GM08714 (cell line): ENCODE measurements at regions not wholly inside any gene's neighbourhood (a gene's known extent, or its start where the extent isn't known, plus 50 kb on each side); places are given as distances from the start of the nearest gene placed in this dataset.

Source experiments
- H3K4me3 ChIP-seq: fragments of 200-500 bp; sonication (Bioruptor generic); 2 replicates; pipeline ENCODE4 v1.5.1; 2014; ENCODE audit warnings: mild to moderate bottlenecking, low read length, inconsistent platforms
- ZNF274 ChIP-seq: IDR thresholded peaks from 2 replicates; pipeline ENCODE4 v1.6.1; 2012; ENCODE audit warnings: mild to moderate bottlenecking, low read depth, low read length

DNA sequence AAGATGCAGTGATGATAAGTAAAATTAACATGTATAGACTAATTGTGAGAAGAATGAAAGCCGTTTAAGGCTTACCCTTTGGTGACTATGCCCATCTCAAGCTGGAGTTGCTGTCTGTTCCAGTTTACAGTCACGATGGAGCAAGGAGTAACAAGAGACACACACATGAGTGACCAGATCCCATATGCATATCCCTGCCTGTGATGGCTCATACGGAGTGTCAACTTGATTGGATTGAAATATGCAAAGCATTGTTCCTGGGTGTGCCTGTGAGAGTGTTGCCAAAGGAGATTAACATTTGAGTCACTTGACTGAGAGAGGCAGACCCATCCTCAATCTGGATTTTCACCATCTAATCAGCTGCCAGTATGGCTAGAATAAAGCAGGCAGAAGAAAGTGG, 786.8 kb downstream of the FAM181B start:
- TF ChIP-seq ZNF274: no peak
- no peak overlapping the region for H3K4me3 ChIP-seq

DNA sequence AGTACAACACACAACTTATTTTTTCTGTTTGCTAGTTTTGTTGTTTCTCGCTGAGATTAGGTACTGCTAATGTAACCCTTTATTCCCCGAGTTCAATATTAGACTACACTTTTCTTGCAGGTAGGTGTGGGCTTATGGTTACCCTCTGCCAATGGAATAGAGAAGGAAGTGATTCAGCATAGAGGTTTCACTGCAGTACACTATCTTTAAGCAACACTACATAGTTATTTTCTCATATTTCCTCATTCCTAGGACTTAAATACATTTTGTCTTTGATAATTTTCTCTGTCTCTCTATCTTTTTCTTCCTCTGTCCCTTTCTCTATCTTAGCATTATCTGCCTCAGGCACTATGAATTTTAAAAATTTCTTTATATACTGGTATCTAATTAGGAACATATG, 791.0 kb downstream of the FAM181B start:
- no peak for TF ChIP-seq ZNF274
- H3K4me3 ChIP-seq: no peak overlapping the region

DNA sequence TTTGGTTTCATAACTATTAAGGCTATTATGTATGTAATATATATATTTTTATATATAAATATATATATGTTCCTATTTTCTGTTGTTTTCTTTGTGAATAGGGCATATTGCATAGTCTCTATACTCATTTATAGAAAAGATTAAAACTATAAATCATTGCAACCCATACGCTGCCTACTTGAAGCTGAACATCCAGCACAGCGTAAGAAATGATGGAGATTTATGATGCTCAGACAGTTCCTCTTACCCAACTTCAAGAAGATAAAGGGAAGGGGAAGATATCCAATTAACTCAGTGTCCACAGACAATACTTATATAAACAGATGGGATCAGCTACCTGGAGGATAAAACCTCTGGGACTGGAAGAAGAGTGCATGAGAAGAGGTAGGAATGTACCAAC, 791.7 kb downstream of the FAM181B start:
- TF ChIP-seq ZNF274: no peak
- H3K4me3 ChIP-seq: no peak overlapping the region

DNA sequence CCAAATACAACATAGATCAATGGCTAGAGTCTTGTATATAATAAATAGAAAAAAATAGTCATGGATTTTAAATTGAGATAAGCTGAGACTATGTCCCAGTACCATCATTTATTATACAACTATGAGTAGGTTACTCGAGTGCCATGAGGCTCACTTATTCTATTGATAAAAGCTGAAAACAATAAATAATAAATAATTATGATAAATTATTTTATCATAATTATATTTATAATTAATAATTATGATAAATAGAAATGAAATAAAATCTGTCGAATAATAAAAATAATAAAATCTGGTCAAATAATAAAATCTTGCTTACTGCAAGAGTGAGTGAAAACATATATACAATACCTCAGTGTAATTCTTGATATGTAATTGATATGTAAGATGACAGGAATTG, 801.4 kb downstream of the FAM181B start:
- H3K4me3 ChIP-seq: no peak overlapping the region
- TF ChIP-seq ZNF274: no peak

DNA sequence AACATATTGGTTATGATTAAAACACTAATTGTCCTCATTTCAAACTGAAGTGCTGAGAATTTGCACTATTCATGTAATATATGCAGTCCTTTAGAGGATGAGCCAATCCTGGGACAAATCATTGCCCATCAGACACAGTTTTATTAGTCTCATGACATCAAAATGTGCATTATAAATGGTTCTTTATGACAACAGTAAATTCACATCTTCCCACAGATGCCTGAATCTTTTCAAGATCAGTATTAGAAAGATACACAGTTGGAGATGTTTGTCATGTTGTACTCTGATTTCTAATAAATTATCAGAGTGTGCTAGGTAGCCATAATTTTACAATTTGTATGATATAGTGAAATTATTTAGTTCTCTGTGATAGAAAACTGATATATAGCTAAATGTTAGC, 813.5 kb downstream of the FAM181B start:
- H3K4me3 ChIP-seq: no peak overlapping the region
- TF ChIP-seq ZNF274: no peak

DNA sequence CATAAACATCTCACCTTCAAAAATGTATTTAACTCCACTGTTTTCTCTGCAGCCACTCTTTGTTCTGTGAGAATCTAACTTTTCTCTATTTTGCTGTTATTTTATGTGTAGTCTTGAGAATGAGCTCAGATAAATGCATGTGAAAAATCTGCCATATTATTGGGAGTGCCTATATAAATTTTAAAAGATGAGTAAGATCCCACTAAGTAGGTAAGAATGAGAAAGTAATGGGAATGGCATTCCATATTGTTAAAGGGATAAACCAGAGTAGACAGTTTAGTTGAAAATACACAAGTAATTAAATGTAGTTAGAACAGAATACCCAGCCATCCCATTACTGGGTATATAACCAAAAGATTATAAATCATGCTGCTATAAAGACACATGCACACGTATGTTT, 817.2 kb downstream of the FAM181B start:
- no peak for TF ChIP-seq ZNF274

DNA sequence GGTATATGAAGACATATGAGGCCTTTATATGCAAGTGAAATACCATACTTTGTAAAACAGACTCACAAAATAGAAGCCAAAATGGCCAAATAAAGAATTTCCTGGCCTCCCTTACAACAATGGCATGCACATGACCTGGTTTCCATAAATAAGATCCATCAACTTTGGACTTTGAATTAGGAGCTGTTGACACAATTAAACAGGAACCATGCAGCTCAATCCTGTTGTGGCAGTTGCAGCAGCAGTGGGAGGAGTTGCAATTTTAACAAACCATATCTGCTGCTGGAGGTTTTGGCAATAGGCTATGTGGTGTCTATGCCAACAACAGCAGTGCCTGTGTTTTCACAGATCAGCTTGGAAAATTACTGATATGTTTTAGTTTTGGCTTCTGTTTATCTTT, 818.6 kb downstream of the FAM181B start:
- no peak for TF ChIP-seq ZNF274
- no peak overlapping the region for H3K4me3 ChIP-seq

More for the DNA sequence above, 817.2 kb downstream of the FAM181B start:
- H3K4me3 ChIP-seq: no peak overlapping the region

DNA sequence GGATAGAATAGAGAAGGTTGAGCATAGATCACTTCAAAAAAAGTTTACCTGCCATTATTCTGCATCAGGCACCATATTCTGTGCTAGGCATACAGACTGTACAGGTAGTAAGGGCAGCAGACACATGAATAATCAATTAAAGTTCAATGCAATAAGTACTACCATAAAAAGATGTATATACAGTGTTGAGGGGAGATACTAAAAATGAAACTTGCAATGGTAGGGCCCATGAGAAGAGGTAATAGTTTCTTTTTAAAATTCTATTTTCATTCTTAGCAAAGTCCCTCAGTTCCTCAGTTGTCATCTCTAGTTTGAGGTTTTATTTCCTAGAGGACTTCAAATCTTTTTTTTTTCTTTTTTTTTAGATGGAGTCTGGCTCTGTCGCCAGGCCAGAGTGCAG, 819.9 kb downstream of the FAM181B start:
- no peak overlapping the region for H3K4me3 ChIP-seq
- TF ChIP-seq ZNF274: no peak

DNA sequence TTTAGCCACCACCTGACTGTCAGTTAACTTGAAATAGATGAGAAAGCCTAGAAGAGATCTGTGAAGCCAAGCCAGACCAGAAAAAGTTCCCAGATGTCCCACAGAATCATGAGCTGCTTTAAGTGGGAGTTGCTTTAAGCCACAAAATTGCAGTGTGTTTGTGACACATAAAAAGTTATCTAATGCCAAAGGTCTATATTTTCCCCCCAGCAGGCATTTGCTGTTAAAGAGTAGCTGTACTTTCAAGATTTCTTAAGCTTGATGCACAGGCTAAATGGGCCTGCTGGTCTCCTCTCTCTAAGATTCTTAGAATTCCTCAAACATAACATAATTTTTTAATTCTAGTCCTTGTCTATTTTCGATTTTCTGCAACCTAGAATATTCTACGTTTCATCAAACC, 825.7 kb downstream of the FAM181B start:
- no peak overlapping the region for H3K4me3 ChIP-seq
- TF ChIP-seq ZNF274: no peak

DNA sequence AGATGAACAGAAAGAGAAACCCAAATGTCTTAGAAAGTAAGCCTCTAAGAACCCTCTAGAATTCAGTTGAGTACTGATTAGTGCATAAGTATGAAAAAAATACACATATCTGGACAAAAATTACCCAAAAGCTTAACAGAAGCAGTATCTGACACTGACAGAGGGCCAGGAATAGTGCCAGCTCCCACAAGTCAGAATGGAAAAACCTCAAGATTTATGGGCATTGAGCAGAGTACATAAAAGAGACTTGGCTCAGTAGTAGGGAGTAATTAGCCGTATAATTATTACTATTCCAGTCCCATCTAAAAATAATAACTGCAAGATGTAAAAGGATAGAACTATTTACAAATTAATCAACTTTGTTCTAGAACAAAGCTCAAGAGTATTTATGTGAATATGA, 834.5 kb downstream of the FAM181B start:
- no peak overlapping the region for H3K4me3 ChIP-seq
- TF ChIP-seq ZNF274: no peak

DNA sequence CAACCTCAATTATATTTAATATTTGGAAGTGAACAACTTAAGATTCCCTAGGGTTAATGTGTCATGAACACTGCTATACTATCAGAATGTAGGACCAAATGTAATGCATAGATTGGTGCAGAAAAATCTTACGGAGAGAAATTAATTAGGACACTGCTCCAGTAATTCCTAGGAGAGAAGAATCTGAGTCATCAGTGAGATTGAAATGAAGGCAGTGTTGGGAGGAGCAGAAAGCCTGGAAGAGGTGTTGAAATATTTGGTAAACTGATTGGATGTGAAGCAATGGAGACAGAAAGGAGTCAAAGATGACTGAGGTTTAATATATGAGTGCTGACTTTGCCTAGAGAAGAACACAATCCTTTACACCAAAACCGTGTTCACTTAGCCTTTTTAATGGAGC, 836.0 kb downstream of the FAM181B start:
- no peak for TF ChIP-seq ZNF274
- H3K4me3 ChIP-seq: no peak overlapping the region

DNA sequence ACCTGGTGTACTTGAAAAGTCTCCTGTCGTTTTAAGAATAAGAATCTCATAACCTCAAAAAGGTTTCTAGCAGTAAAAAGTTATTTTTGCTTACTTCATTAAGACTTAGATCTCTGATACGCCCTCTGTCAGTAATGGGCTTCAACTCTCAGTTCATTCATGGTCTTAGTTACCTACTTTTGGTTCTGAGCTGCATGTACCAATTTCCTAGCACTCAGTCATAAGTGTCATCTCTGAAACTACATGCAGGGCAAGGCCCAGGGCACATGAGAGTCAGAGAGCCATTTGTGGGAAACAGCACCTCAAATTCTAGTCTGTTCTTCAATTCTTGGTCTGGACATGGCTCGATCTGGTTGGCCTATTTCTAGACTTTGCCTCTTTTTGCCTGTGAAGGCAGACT, 838.4 kb downstream of the FAM181B start:
- no peak for TF ChIP-seq ZNF274
- H3K4me3 ChIP-seq: no peak overlapping the region

DNA sequence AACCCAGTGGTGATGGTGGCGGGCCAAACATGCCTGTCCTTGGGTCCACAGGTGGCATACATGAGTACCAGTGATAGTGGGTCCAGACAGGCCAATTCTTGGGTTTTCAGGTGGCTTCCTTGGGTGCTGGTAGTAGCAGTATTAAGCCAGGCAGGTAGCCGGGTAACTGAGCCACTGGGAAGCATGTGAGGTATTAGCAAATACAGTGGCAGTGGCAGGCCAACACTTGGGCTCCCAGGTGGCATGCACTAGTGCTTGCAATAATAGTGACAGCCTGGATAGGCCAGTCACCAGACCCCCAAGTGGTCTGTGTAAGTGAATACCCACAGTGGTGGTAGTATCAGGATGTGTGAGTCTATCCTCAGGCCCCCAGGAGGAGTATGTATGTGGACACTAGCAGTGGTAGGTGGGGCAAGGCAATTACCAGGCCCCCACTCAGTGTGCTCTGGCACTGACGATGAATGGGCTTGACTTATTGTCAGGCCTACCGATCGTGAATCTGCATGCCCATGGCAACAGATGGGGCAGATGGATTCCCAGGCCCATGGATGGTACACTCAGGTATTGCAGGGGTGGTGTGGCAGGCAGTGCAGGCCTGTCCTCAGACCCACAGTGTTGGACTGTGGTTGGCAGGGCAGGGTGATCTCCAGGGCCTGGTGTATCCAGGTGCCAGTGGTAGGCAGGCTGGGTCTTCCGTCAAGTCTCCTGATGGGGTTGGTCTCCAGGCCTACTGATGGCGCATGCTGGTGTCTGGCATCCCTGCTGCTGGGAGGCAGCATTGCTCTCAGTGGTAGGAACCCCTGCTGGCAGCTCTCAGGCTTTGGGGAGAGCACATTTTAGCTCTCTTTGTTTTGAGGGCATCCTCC, 840.7 kb downstream of the FAM181B start:
- TF ChIP-seq ZNF274: no peak

DNA sequence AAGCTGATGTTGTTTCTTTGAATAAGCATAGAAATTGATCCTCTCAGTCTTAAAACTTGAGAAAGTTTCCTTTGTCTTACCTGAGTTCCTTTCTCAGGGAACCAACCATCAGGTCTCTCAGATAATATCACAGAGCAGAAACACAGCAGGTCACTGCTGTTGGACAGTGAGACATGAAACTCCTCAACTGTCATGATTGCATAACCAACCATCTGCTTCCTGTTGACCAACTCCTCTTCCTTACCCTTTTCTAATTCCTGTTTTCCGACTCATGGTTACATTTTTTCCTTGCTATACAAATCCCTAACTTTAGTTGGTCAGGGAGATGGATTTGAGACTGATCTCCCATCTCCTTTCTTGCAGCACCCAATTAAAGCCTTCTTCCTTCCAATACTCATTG, 845.3 kb downstream of the FAM181B start:
- TF ChIP-seq ZNF274: no peak
- H3K4me3 ChIP-seq: no peak overlapping the region

More for the DNA sequence above, 840.7 kb downstream of the FAM181B start:
- H3K4me3 ChIP-seq: no peak overlapping the region

DNA sequence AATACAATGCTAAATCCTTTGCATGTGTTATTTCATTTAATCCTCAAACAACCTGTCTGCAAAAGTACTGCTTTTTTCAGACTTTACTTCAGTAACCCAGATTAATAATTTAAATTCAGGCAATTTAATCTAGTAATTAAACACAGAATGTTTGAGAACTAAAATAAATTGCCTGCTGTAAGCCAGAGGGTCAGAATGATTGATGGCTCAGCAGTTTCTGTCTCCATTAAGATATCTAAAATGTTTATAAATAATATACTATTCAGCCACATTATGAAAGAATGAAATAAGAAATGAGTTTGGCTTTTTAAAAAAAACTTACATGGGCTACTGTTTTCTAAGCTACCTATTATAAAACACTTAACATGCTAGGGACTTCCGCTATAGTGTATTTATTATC, 846.0 kb downstream of the FAM181B start:
- no peak overlapping the region for H3K4me3 ChIP-seq
- TF ChIP-seq ZNF274: no peak

DNA sequence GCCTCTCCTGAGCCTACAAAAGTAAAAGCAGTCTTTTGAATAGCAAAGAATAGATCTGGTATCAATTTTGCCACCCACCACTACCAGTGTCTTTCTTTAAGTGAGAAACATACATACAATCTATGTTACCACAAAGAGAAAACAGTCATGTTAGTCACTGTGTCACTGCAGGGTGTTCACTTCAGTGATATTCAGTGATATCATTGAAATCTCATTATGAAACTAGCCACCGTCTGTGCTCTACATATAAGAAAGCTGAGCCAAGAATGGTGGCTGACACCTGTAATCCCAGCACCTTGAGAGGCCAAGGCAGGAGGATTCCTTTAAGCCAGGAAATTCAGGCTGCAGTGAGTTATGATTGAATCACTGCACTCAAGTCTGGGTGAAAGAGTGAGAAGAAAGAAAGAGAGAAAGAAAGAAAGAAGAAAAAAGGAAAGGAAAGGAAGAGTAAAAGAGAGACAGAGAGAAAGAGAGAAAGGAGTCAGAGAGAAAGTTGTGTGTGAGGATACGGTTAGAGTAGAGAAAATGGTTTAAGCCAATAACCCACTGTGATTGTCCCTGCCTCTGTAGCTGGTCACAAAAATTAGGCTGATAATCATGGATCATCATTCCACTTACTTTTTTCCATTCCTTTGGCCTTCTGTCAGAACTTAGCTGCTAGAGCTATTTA, 847.1 kb downstream of the FAM181B start:
- no peak overlapping the region for H3K4me3 ChIP-seq
- no peak for TF ChIP-seq ZNF274
